HEK293T (cell line): ENCODE measurements at regions not wholly inside any gene's neighbourhood (a gene's known extent, or its start where the extent isn't known, plus 50 kb on each side); places are given as distances from the start of the nearest gene placed in this dataset.

ENCODE experiments used
- ELF4 ChIP-seq: fragments of 450-650 bp; IDR thresholded peaks from 2 replicates; pipeline ENCODE4 v1.6.1; 2017; ENCODE audit warnings: antibody characterized with exemption
- FOXA1 ChIP-seq: fragments of 450-650 bp; IDR thresholded peaks from 2 replicates; pipeline ENCODE4 v1.6.1; 2016; ENCODE audit warnings: mild to moderate bottlenecking
- FOXM1 ChIP-seq: fragments of 450-650 bp; IDR thresholded peaks from 2 replicates; pipeline ENCODE4 v1.6.1; 2017; ENCODE audit warnings: mild to moderate bottlenecking, borderline replicate concordance
- SUZ12 ChIP-seq: fragments of 450-650 bp; IDR thresholded peaks from 2 replicates; pipeline ENCODE4 v1.6.1; 2016; ENCODE audit warnings: mild to moderate bottlenecking
- TF ChIP-seq, protein P1 (sequence below): fragments of 450-650 bp; IDR thresholded peaks from 2 replicates; pipeline ENCODE4 v1.6.1; 2016

DNA sequence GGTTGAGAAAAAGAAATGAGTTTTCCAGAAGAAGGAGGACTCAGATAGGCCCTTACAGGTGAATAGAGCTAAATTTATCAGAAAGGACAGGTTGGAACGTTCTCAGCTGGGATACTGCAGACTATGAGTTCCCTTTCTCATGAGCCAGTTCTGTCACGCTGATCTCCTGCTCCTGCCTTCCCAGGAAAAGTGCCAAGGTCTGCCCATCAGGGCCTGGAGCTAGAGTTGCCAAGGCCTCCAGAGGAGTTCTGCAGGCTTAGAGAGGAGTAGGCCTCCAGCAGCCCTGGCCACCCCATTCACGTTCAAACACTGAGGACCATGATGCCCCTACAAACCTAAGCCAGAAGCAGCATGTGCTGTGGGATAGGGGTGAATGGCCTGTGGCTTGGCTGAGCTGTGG is 126.8 kb upstream of the TNR start:
- TF ChIP-seq FOXM1: no peak
- TF ChIP-seq FOXA1: no peak
- TF ChIP-seq, protein P1, sequence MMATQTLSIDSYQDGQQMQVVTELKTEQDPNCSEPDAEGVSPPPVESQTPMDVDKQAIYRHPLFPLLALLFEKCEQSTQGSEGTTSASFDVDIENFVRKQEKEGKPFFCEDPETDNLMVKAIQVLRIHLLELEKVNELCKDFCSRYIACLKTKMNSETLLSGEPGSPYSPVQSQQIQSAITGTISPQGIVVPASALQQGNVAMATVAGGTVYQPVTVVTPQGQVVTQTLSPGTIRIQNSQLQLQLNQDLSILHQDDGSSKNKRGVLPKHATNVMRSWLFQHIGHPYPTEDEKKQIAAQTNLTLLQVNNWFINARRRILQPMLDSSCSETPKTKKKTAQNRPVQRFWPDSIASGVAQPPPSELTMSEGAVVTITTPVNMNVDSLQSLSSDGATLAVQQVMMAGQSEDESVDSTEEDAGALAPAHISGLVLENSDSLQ: no peak
- no peak for TF ChIP-seq SUZ12
- no peak for TF ChIP-seq ELF4
